ENCODE measurements at regions not wholly inside any gene's neighbourhood (a gene's known extent, or its start where the extent isn't known, plus 50 kb on each side); places are given as distances from the start of the nearest gene placed in this dataset.

DNA sequence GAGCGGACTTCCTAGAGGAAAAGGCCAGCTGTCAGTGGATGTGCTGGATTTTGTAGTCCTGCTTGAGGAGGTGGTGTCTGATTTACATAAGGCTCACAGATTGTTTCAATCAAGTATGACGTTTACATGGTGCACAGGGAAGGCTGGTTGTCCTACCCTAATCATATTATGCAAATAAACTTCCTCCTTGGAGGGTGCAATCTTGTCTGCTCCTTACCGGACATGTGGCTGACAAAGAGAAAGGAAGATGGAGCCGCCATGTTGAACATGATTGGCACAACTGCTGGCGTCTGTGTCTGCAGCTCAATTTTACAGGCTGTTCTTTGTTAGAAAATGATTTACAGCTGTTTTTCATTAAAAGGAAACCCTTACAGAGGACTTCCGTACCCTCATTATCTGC is 1656.1 kb downstream of the KCNT2 start:
- Mint-ChIP-seq H3K27me3 (ENCODE audit: low read depth) (no peaks in the 10 kb centered on the region), H3K27ac (no peak overlapping the region), H3K36me3 (ENCODE audit: low read depth) (no peaks in the 10 kb centered on the region), H3K4me1 (no peaks in the 10 kb centered on the region), H3K9me3 (no peaks in the 10 kb centered on the region), H3K4me3 (no peak overlapping the region)
- TF ChIP-seq, protein P1, sequence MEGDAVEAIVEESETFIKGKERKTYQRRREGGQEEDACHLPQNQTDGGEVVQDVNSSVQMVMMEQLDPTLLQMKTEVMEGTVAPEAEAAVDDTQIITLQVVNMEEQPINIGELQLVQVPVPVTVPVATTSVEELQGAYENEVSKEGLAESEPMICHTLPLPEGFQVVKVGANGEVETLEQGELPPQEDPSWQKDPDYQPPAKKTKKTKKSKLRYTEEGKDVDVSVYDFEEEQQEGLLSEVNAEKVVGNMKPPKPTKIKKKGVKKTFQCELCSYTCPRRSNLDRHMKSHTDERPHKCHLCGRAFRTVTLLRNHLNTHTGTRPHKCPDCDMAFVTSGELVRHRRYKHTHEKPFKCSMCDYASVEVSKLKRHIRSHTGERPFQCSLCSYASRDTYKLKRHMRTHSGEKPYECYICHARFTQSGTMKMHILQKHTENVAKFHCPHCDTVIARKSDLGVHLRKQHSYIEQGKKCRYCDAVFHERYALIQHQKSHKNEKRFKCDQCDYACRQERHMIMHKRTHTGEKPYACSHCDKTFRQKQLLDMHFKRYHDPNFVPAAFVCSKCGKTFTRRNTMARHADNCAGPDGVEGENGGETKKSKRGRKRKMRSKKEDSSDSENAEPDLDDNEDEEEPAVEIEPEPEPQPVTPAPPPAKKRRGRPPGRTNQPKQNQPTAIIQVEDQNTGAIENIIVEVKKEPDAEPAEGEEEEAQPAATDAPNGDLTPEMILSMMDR (IDR thresholded peaks at IDR 0.05; ENCODE audit: unreplicated experiment in 3 of 3): no peak

DNA sequence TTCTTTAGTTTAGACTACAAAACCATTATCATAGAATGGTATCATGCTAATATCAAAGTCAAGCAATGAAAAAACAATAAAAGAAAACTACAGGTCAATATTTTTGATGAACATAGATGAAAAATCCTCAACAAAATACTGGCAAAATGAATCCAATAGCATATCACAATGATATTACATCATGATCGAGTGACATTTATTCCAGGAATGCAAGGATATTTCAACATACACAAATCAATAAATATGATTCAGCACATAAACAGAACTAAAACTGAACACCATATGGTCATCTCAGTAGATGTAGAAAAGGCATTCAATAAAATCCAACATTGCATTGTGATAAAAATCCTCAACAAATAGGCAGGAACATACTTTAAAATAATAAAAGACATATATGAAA is 1657.7 kb downstream of the KCNT2 start:
- Mint-ChIP-seq H3K36me3 (ENCODE audit: low read depth) (no peaks in the 10 kb centered on the region), H3K9me3 (no peaks in the 10 kb centered on the region)

GRCh38 chr1:194940336-194941030 is 1667.8 kb downstream of the KCNT2 start:
- Mint-ChIP-seq H3K4me3 (no peak overlapping the region), H3K9me3 (no peaks in the 10 kb centered on the region), H3K27ac (peak overlapping the region in 2 of 3 experiments; percentile 9 to 41), H3K4me1 (no peaks in the 10 kb centered on the region), H3K27me3 (ENCODE audit: low read depth) (no peaks in the 10 kb centered on the region), H3K36me3 (ENCODE audit: low read depth) (no peaks in the 10 kb centered on the region)
- TF ChIP-seq, protein P1 (IDR thresholded peaks at IDR 0.05; ENCODE audit: unreplicated experiment in 3 of 3): no peak

More for the DNA sequence above, 1657.7 kb downstream of the KCNT2 start:
- Mint-ChIP-seq H3K4me3 (no peak overlapping the region), H3K4me1 (no peaks in the 10 kb centered on the region), H3K27ac (no peak overlapping the region), H3K27me3 (ENCODE audit: low read depth) (no peaks in the 10 kb centered on the region)
- TF ChIP-seq, protein P1 (IDR thresholded peaks at IDR 0.05; ENCODE audit: unreplicated experiment in 3 of 3): no peak

DNA sequence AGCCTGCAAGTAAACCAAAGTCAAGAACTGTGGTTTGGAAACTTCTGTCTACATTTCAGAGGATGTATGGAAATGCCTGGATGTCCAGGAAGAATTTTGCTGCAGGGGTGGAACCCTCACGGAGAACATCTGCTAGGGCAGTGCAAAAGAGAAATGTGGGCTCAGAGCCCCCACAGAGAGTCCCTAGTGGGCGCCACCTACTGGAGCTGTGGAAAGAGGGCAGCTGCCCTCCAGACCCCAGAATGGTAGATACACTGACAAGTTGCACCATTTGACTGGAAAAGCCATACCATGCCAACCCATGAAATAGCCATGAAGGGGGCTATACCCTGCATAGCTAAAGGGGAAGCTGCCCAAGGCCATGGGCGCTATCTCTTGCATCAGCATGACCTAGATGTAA is 1672.4 kb downstream of the KCNT2 start:
- Mint-ChIP-seq H3K4me1 (no peaks in the 10 kb centered on the region), H3K27me3 (ENCODE audit: low read depth) (no peaks in the 10 kb centered on the region), H3K27ac (no peak overlapping the region), H3K36me3 (ENCODE audit: low read depth) (no peaks in the 10 kb centered on the region), H3K4me3 (no peak overlapping the region), H3K9me3 (peaks cover 4% of the 10 kb centered on the region)
- TF ChIP-seq, protein P1 (IDR thresholded peaks at IDR 0.05; ENCODE audit: unreplicated experiment in 3 of 3): no peak

- TF ChIP-seq, protein P1 (IDR thresholded peaks at IDR 0.05; ENCODE audit: unreplicated experiment in 3 of 3): no peak
- Mint-ChIP-seq H3K27me3 (ENCODE audit: low read depth) (no peaks in the 10 kb centered on the region), H3K4me3 (no peak overlapping the region), H3K9me3 (peaks cover 4% of the 10 kb centered on the region), H3K4me1 (no peaks in the 10 kb centered on the region), H3K27ac (no peak overlapping the region), H3K36me3 (ENCODE audit: low read depth) (no peaks in the 10 kb centered on the region)
Observed at GRCh38 chr1:194931166-194931565, 1677.1 kb downstream of the KCNT2 start.

DNA sequence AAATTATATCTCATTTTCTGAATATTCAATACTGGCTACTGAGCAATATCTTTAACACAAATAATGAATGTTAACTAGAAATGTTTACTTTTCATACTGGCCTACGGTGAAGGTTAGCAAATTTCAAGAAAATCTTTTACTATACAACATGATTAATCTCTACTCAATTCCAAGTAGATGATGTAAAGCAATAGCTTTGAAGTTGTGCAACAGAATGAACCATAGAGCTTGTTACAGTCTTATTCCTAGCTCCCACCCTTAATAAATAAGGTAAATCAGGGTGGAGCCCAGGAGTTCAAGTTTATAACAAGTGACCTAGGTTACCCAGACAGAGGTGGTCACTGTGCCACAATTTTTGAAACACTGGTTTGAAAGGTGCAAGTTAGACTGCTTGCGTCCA is 1678.1 kb downstream of the KCNT2 start:
- Mint-ChIP-seq H3K4me3 (no peak overlapping the region), H3K36me3 (ENCODE audit: low read depth) (no peaks in the 10 kb centered on the region), H3K9me3 (peaks cover 3% of the 10 kb centered on the region), H3K4me1 (no peaks in the 10 kb centered on the region), H3K27ac (no peak overlapping the region), H3K27me3 (ENCODE audit: low read depth) (no peaks in the 10 kb centered on the region)
- TF ChIP-seq, protein P1 (IDR thresholded peaks at IDR 0.05; ENCODE audit: unreplicated experiment in 3 of 3): no peak
